ENCODE measurements at regions not wholly inside any gene's neighbourhood (a gene's known extent, or its start where the extent isn't known, plus 50 kb on each side); places are given as distances from the start of the nearest gene placed in this dataset.

GRCh38 chr15:87549296-87549695, 707.2 kb downstream of the NTRK3 start:
- peaks cover 0 to under 1% of the 10 kb centered on the region in 2 experiments; a peak in 1 of 4 replicates for H3K9me3 ChIP-seq (ENCODE audit: insufficient read depth in 2 of 2, low read depth in 1 of 2, low read length in 1 of 2)
- no peaks in the 10 kb centered on the region for H3K79me2 ChIP-seq (ENCODE audit: control insufficient read depth in 1 of 2, insufficient read depth in 2 of 2, low read length in 2 of 2)
- no peak overlapping the region for H4K91ac ChIP-seq (replicated peaks; ENCODE audit: insufficient read length, low read length)
- no peaks in the 10 kb centered on the region for H3K36me3 ChIP-seq (ENCODE audit: control insufficient read depth in 2 of 4, insufficient read depth in 4 of 4, low read length in 3 of 4)
- H3K9ac ChIP-seq (replicated peaks in 1 of 4; ENCODE audit: extremely low read depth in 1 of 4, low read depth in 3 of 4, low read length in 3 of 4) = no peak overlapping the region
- H3K14ac ChIP-seq (ENCODE audit: insufficient read length) = no peak overlapping the region
- H3K4me3 ChIP-seq (ENCODE audit: extremely low read depth in 1 of 4, insufficient read depth in 2 of 4, low read depth in 3 of 4, low read length in 4 of 4) = no peak overlapping the region
- no peaks in the 10 kb centered on the region for H3K79me1 ChIP-seq (ENCODE audit: low read depth, low read length)
- no peak overlapping the region for H3K18ac ChIP-seq (ENCODE audit: extremely low read depth, low read length)
- no peak overlapping the region for H4K5ac ChIP-seq (ENCODE audit: insufficient read length, low read depth, low read length)
- H3K23me2 ChIP-seq (ENCODE audit: low read depth, low read length) = no peaks in the 10 kb centered on the region
- no peaks in the 10 kb centered on the region for H3K27me3 ChIP-seq (replicated peaks in 1 of 4; ENCODE audit: control insufficient read depth in 3 of 4, extremely low read depth in 1 of 4, insufficient read depth in 3 of 4, low read length in 3 of 4)
- no peak overlapping the region for H2BK5ac ChIP-seq (ENCODE audit: low read depth, low read length)
- no peak overlapping the region for H2BK15ac ChIP-seq (ENCODE audit: low read length)
- no peak overlapping the region for H2AK5ac ChIP-seq (ENCODE audit: low read depth, low read length)
- H2BK120ac ChIP-seq (replicated peaks; ENCODE audit: low read depth, low read length) = no peak overlapping the region
- H3K23ac ChIP-seq (ENCODE audit: insufficient read length) = no peak overlapping the region
- DNase-seq (ENCODE audit: low read depth in 1 of 2, low spot score in 2 of 2) = no peak
- H3K4me1 ChIP-seq (replicated peaks in 1 of 4; ENCODE audit: control insufficient read depth in 3 of 4, insufficient read depth in 4 of 4, low read length in 3 of 4) = no peaks in the 10 kb centered on the region
- FAIRE-seq = no peak
- H2AFZ ChIP-seq (ENCODE audit: low read length) = no peak overlapping the region
- H3K56ac ChIP-seq (replicated peaks; ENCODE audit: insufficient read length, low read depth, low read length) = no peak overlapping the region
- no peak overlapping the region for H2BK20ac ChIP-seq (ENCODE audit: low read length)
- no peak overlapping the region for H2BK12ac ChIP-seq (ENCODE audit: low read depth, low read length)
- POLR2A ChIA-PET (ENCODE audit: partially characterized antibody) = no interaction called here
- CTCF ChIA-PET (ENCODE audit: partially characterized antibody) = interaction anchor here (0.5 kb wide), 1 partner anchor 14 kb away, joined by 3 read pairs; no protein-coding TSS in a partner anchor
- H3K4ac ChIP-seq (replicated peaks; ENCODE audit: insufficient read length, low read depth, low read length) = no peak overlapping the region
- H4K20me1 ChIP-seq (replicated peaks in 1 of 2; ENCODE audit: control insufficient read depth in 1 of 2, insufficient read depth in 2 of 2, low read length in 2 of 2) = no peaks in the 10 kb centered on the region
- no peak overlapping the region for H3K27ac ChIP-seq (ENCODE audit: low read depth, low read length)
- no peak overlapping the region for H4K8ac ChIP-seq (ENCODE audit: extremely low read depth, insufficient read depth, low read length)
- no peak overlapping the region for H3K4me2 ChIP-seq (ENCODE audit: insufficient read depth in 1 of 2, low read depth in 2 of 2, low read length in 2 of 2)
- no peak for TF ChIP-seq FOSL1 (IDR thresholded peaks at IDR 0.05; ENCODE audit: insufficient read depth, low read depth, low read length)
- no peak for TF ChIP-seq E2F6 (IDR thresholded peaks at IDR 0.05)
- TF ChIP-seq JUND (IDR thresholded peaks at IDR 0.05; ENCODE audit: low read length) = no peak
- TF ChIP-seq CTCF (IDR thresholded peaks at IDR 0.05; ENCODE audit: control extremely low read depth in 1 of 3, insufficient read depth in 1 of 3, low read depth in 1 of 3, low read length in 3 of 3) = no peak
- TF ChIP-seq GABPA (IDR thresholded peaks at IDR 0.05; ENCODE audit: borderline replicate concordance, insufficient read depth, low read length) = no peak
- no peak for TF ChIP-seq KDM1A (IDR thresholded peaks at IDR 0.05; ENCODE audit: borderline replicate concordance, low read length)
- no peak for TF ChIP-seq CEBPB (IDR thresholded peaks at IDR 0.05; ENCODE audit: low read depth, low read length)
- TF ChIP-seq TCF12 (IDR thresholded peaks at IDR 0.05; ENCODE audit: low read depth, low read length) = no peak
- TF ChIP-seq EGR1 (IDR thresholded peaks at IDR 0.05; ENCODE audit: borderline replicate concordance, low read depth, low read length) = no peak
- no peak for TF ChIP-seq SIN3A (conservative IDR thresholded peaks at IDR 0.05 in 1 of 2, IDR thresholded peaks at IDR 0.05 in 1 of 2; ENCODE audit: low read depth in 1 of 2, low read length in 2 of 2)
- TF ChIP-seq BRCA1 (IDR thresholded peaks at IDR 0.05; ENCODE audit: low read depth, low read length) = no peak
- no peak for TF ChIP-seq TEAD4 (IDR thresholded peaks at IDR 0.05; ENCODE audit: low read depth, low read length)
- TF ChIP-seq SIX5 (IDR thresholded peaks at IDR 0.05; ENCODE audit: low read depth, low read length) = no peak
